K562 (cell line): ENCODE measurements at regions not wholly inside any gene's neighbourhood (a gene's known extent, or its start where the extent isn't known, plus 50 kb on each side); places are given as distances from the start of the nearest gene placed in this dataset.

Experiments used
- ATAC-seq: fragments of 200-7000 bp; cut with Tn5 transposase; 3 replicates; pipeline ENCODE4 v1.9.1; 2020; ENCODE audit warnings: moderate library complexity
- BruUV-seq: library from RNA; stranded (reverse); fragments of 400-500 nt; replicated peaks from 2 replicates; lab custom pipeline; 2021; lab: Mats Ljungman, UMichigan
- CTCF ChIA-PET: fragments of 300-600 bp; formaldehyde crosslinking; extraction: SDS; loops from one replicate; lab custom pipeline; 2021; ENCODE audit warnings: low intra/inter-chr PET ratio; lab: Yijun Ruan, JAX
- POLR2A ChIA-PET: fragments of 300-600, 350-650 bp; sonication (Branson Sonifier 250); formaldehyde crosslinking; extraction: SDS; loops from one replicate; lab custom pipeline; 2021; ENCODE audit warnings: antibody characterized with exemption, inconsistent platforms; lab: Yijun Ruan, JAX
- DNase-seq, 4 experiments: peaks; one replicate each; pipeline versions ENCODE4 v3.0.0 to v3.0.0-alpha.2; 2011 to 2018; ENCODE audit warnings: low spot score in 3 of 4, mixed read lengths in 3 of 4; ENCODE audit errors: extremely low read depth in 1 of 4
- FAIRE-seq: peaks from 2 replicates; lab custom pipeline; 2011; peaks lifted over from hg19 to GRCh38; lab: Jason Lieb, UNC
- H2AFZ ChIP-seq: 2 replicates; pipeline ENCODE4 v1.6.0; 2011; ENCODE audit warnings: low read depth, low read length, control low read depth, inconsistent platforms
- H3K27ac ChIP-seq: fragments of 200-600 bp; 3 replicates; pipeline ENCODE4 v1.8.0; 2011; ENCODE audit warnings: low read depth, mild to moderate bottlenecking, control low read depth, inconsistent platforms, low read length, moderate library complexity, mixed read lengths; ENCODE audit errors: extremely low read depth
- H3K27me3 ChIP-seq, 2 experiments: fragments of 300-600 bp in 1 of 2; 2 replicates in 1 of 2; 3 replicates in 1 of 2; pipeline versions ENCODE4 v1.6.0 to v1.8.0; 2011; ENCODE audit warnings: inconsistent platforms in 2 of 2, low read length in 2 of 2, mild to moderate bottlenecking in 1 of 2, mixed read lengths in 1 of 2, moderate library complexity in 1 of 2; ENCODE audit not compliant: control insufficient read depth in 2 of 2, insufficient read depth in 2 of 2
- H3K36me3 ChIP-seq: fragments of 300-600 bp; 3 replicates; pipeline ENCODE4 v1.8.0; 2011; ENCODE audit warnings: mild to moderate bottlenecking, low read length, inconsistent platforms; ENCODE audit not compliant: control insufficient read depth, insufficient read depth
- H3K4me1 ChIP-seq, 2 experiments: fragments of 200-600 bp in 1 of 2; replicated peaks in 1 of 2; 2 replicates in 1 of 2; 3 replicates in 1 of 2; pipeline versions ENCODE4 v1.5.1 to v1.8.0; 2011; ENCODE audit warnings: inconsistent platforms in 2 of 2, low read length in 2 of 2, mild to moderate bottlenecking in 1 of 2, mixed read lengths in 1 of 2, moderate library complexity in 1 of 2; ENCODE audit not compliant: control insufficient read depth in 2 of 2, insufficient read depth in 2 of 2
- H3K4me2 ChIP-seq: 2 replicates; pipeline ENCODE4 v1.6.1; 2011; ENCODE audit warnings: low read length, control low read depth, inconsistent platforms, mixed read lengths; ENCODE audit not compliant: insufficient read depth
- H3K4me3 ChIP-seq: fragments of 200-600 bp; sonication (generic), shearing (Covaris generic); 2 replicates; pipeline ENCODE4 v1.5.1; 2016; ENCODE audit warnings: control low read depth, inconsistent platforms
- H3K79me2 ChIP-seq: fragments of 200-600 bp; 3 replicates; pipeline ENCODE4 v1.8.0; 2011; ENCODE audit warnings: low read length, inconsistent platforms; ENCODE audit not compliant: control insufficient read depth, insufficient read depth
- H3K9ac ChIP-seq, 2 experiments: 2 replicates each; pipeline versions ENCODE4 v1.6.0 to v1.6.1; 2011; ENCODE audit warnings: low read depth in 2 of 2, low read length in 2 of 2, control low read depth in 1 of 2, inconsistent platforms in 1 of 2, mild to moderate bottlenecking in 1 of 2, mixed read lengths in 1 of 2; ENCODE audit not compliant: insufficient read depth in 1 of 2
- H3K9me1 ChIP-seq: one replicate; pipeline ENCODE4 v1.6.0; 2011; ENCODE audit warnings: inconsistent platforms, mild to moderate bottlenecking, low read length, moderate library complexity; ENCODE audit not compliant: control insufficient read depth, insufficient read depth
- H3K9me3 ChIP-seq: replicated peaks from 2 replicates; pipeline ENCODE4 v1.5.1; 2011; ENCODE audit warnings: low read depth, low read length, inconsistent platforms; ENCODE audit not compliant: control insufficient read depth, insufficient read depth
- H4K20me1 ChIP-seq: replicated peaks from 2 replicates; pipeline ENCODE4 v1.6.1; 2011; ENCODE audit warnings: low read length, inconsistent platforms, mixed read lengths; ENCODE audit not compliant: control insufficient read depth, insufficient read depth
- ESRRA ChIP-seq: fragments of 450-650 bp; IDR thresholded peaks from 2 replicates; pipeline ENCODE4 v1.6.1; 2014; ENCODE audit warnings: low read depth, mild to moderate bottlenecking, moderate library complexity, borderline replicate concordance
- HNRNPLL ChIP-seq: fragments of 200-400 bp; formaldehyde crosslinking; IDR thresholded peaks from 2 replicates; pipeline ENCODE4 v1.6.1; 2017; ENCODE audit warnings: low read length, low read depth, mild to moderate bottlenecking; ENCODE audit not compliant: poor library complexity, severe bottlenecking
- ID3 ChIP-seq, 2 experiments: fragments of 250-450 bp in 1 of 2; fragments of 450-650 bp in 1 of 2; sonication (Bioruptor Pico) in 1 of 2; IDR thresholded peaks; 2 replicates each; pipeline versions ENCODE4 v1.6.1 to v1.8.0; 2016 to 2021; ENCODE audit warnings: mild to moderate bottlenecking in 2 of 2, moderate library complexity in 2 of 2, missing compliant biosample characterization in 1 of 2, missing genetic modification characterization in 1 of 2
- KDM4B ChIP-seq, 2 experiments: fragments of 450-650 bp in 1 of 2; sonication (generic) in 1 of 2; IDR thresholded peaks; 2 replicates each; pipeline ENCODE4 v1.6.1; 2016 to 2017; ENCODE audit warnings: borderline replicate concordance in 2 of 2, antibody characterized with exemption in 1 of 2, low read depth in 1 of 2, mild to moderate bottlenecking in 1 of 2
- TFAM ChIP-seq: fragments of 250-450 bp; sonication (Bioruptor Pico); conservative IDR thresholded peaks from 2 replicates; pipeline ENCODE4 v1.5.0; 2021; ENCODE audit warnings: mild to moderate bottlenecking, moderate library complexity
- USF1 ChIP-seq: sonication (generic); formaldehyde crosslinking; IDR thresholded peaks from 2 replicates; pipeline ENCODE4 v1.9.0; 2022; ENCODE audit warnings: mild to moderate bottlenecking, missing genetic modification reagents
- VEZF1 ChIP-seq: fragments of 200-800 bp; sonication (Bioruptor generic); IDR thresholded peaks from 2 replicates; pipeline ENCODE4 v1.6.1; 2017; ENCODE audit warnings: missing genetic modification characterization, missing compliant biosample characterization
- XRCC4 ChIP-seq: IDR thresholded peaks from one replicate; pipeline ENCODE4 v1.6.1; 2011; ENCODE audit not compliant: insufficient read depth, insufficient read length; ENCODE audit errors: extremely low read depth
- ZMIZ1 ChIP-seq, 2 experiments: fragments of 150-350 bp in 1 of 2; IDR thresholded peaks; 2 replicates each; pipeline ENCODE4 v1.6.1; 2012 to 2016; ENCODE audit warnings: low read depth in 2 of 2, low read length in 2 of 2, mild to moderate bottlenecking in 1 of 2, moderate library complexity in 1 of 2
- ZNF239 ChIP-seq: fragments of 250-450 bp; sonication (Bioruptor Pico); IDR thresholded peaks from 2 replicates; pipeline ENCODE4 v1.4.0; 2020; ENCODE audit warnings: mild to moderate bottlenecking
- ZNF717 ChIP-seq: fragments of 250-450 bp; sonication (Bioruptor Pico); IDR thresholded peaks from 2 replicates; pipeline ENCODE4 v1.5.0; 2021
- ZZZ3 ChIP-seq: fragments of 450-650 bp; IDR thresholded peaks from 2 replicates; pipeline ENCODE4 v1.6.1; 2016; ENCODE audit warnings: antibody characterized with exemption, mild to moderate bottlenecking, moderate library complexity
- WGBS: fragments of 100-300 bp; shearing (Covaris generic); methylation state at CpG from one replicate; pipeline ENCODE4 v1.1.6; 2016; ENCODE audit warnings: low coverage, mixed read lengths; ENCODE audit not compliant: insufficient coverage; ENCODE audit errors: missing lambda C conversion rate; 5-methylcytosine and 5-hydroxymethylcytosine counted together
- in situ Hi-C: fragments of 300-500 bp; cut with MboI; formaldehyde crosslinking; loops from 4 replicates; pipeline ENCODE4 v1.15.0; 2018; ENCODE audit warnings: inconsistent platforms, mixed read lengths
- intact Hi-C: fragments of 100-400 bp; cut with micrococcal nuclease; formaldehyde crosslinking; loops from 2 replicates; pipeline ENCODE4 v1.14.2; 2022

GRCh38 chr13:55992145-55992544 is 1148.6 kb upstream of the PRR20A start (continued):
- TF ChIP-seq ID3 (CRISPR knock-in tag; IDR thresholded peaks at IDR 0.05) (no peak), ID3 (tag; IDR thresholded peaks at IDR 0.05) (no peak)

GRCh38 chr13:55999709-56000108 is 1141.0 kb upstream of the PRR20A start:
- H3K4me1 ChIP-seq, result no peaks in the 10 kb centered on the region
- H4K20me1 ChIP-seq, result no peaks in the 10 kb centered on the region
- H3K4me2 ChIP-seq, result no peak overlapping the region
- H3K36me3 ChIP-seq, result no peaks in the 10 kb centered on the region
- TF ChIP-seq KDM4B (IDR thresholded peaks at IDR 0.05; ENCODE audit: borderline replicate concordance in 2 of 2, low read depth in 1 of 2) (no peak), ESRRA (no peak), ZNF717 (CRISPR knock-in tag) (no peak), VEZF1 (CRISPR knock-in tag) (no peak), TFAM (CRISPR knock-in tag) (no peak), ZNF239 (CRISPR knock-in tag) (no peak), HNRNPLL (no peak), ZMIZ1 (IDR thresholded peaks at IDR 0.05; ENCODE audit: low read depth in 2 of 2, low read length in 2 of 2) (no peak), USF1 (CRISPR knock-in tag) (no peak), ZZZ3 (no peak), XRCC4 (no peak)
- in situ Hi-C loops (no loop called here), intact Hi-C loops (no loop called here)
- FAIRE-seq, result no peak
- H3K9me3 ChIP-seq, result no peaks in the 10 kb centered on the region
- no peaks in the 10 kb centered on the region for H3K9me1 ChIP-seq
- H2AFZ ChIP-seq, result no peak overlapping the region
- BruUV-seq, result no TSS peak
- no peak for ATAC-seq
- H3K9ac ChIP-seq, result no peak overlapping the region
- POLR2A ChIA-PET, result no interaction called here
- H3K4me3 ChIP-seq, result no peak overlapping the region
- H3K27ac ChIP-seq, result no peak overlapping the region
- no peaks in the 10 kb centered on the region for H3K79me2 ChIP-seq
- no peaks in the 10 kb centered on the region for H3K27me3 ChIP-seq
- no peak for DNase-seq
- 0% methylated on average over 1 of the region's 2 CpGs for WGBS
- CTCF ChIA-PET, result no interaction called here
